Esophagus muscularis mucosa (tissue), 3 donors: ENCODE measurements at regions not wholly inside any gene's neighbourhood (a gene's known extent, or its start where the extent isn't known, plus 50 kb on each side); places are given as distances from the start of the nearest gene placed in this dataset.

Source experiments
- CTCF ChIP-seq, 3 experiments: fragments of 200-600 bp in 2 of 3; fragments of 450-650 bp in 1 of 3; sonication (generic) in 2 of 3; IDR thresholded peaks; one replicate each; pipeline ENCODE4 v1.5.1; 2017 to 2019; ENCODE audit warnings: antibody characterized with exemption in 3 of 3, mild to moderate bottlenecking in 2 of 3, moderate library complexity in 1 of 3
- POLR2A ChIP-seq: fragments of 450-650 bp; IDR thresholded peaks from one replicate; pipeline ENCODE4 v1.6.1; 2017; ENCODE audit warnings: antibody characterized with exemption, moderate library complexity, mild to moderate bottlenecking, low read depth

GRCh38 chr12:75756111-75756510, 244.7 kb upstream of the KRR1 start:
- no peak for TF ChIP-seq CTCF (IDR thresholded peaks at IDR 0.05)
- no peak for TF ChIP-seq POLR2A
